H9 (cell line): ENCODE measurements at regions not wholly inside any gene's neighbourhood (a gene's known extent, or its start where the extent isn't known, plus 50 kb on each side); places are given as distances from the start of the nearest gene placed in this dataset.
A peak's percentile ranks its signal among the peaks of the same experiment; 100 is the strongest.

Experiments used
- DNase-seq: peaks from one replicate; pipeline ENCODE4 v3.0.0-alpha.2; 2017
- H2AFZ ChIP-seq: one replicate; pipeline ENCODE4 v1.6.1; 2013; ENCODE audit warnings: mild to moderate bottlenecking, low read length, control low read depth, moderate library complexity
- H2AK5ac ChIP-seq: 2 replicates; pipeline ENCODE4 v1.6.1; 2013; ENCODE audit warnings: low read length, control low read depth, mixed read lengths; ENCODE audit not compliant: insufficient read length
- H2BK120ac ChIP-seq: one replicate; pipeline ENCODE4 v1.6.1; 2013; ENCODE audit warnings: low read depth, mild to moderate bottlenecking, low read length, control low read depth, inconsistent platforms; ENCODE audit not compliant: poor library complexity, severe bottlenecking
- H2BK12ac ChIP-seq: 2 replicates; pipeline ENCODE4 v1.6.1; 2013; ENCODE audit warnings: low read length, control low read depth, mixed read lengths, low read depth; ENCODE audit not compliant: insufficient read length
- H2BK15ac ChIP-seq: 2 replicates; pipeline ENCODE4 v1.6.1; 2013; ENCODE audit warnings: low read depth, low read length, control low read depth
- H2BK20ac ChIP-seq: one replicate; pipeline ENCODE4 v1.6.1; 2013; ENCODE audit warnings: low read depth, mild to moderate bottlenecking, low read length, control low read depth, inconsistent platforms; ENCODE audit not compliant: poor library complexity, severe bottlenecking
- H2BK5ac ChIP-seq: 2 replicates; pipeline ENCODE4 v1.6.1; 2013; ENCODE audit warnings: low read length, control low read depth, mixed read lengths; ENCODE audit not compliant: insufficient read length
- H3K14ac ChIP-seq: 2 replicates; pipeline ENCODE4 v1.6.1; 2013; ENCODE audit warnings: low read length, control low read depth; ENCODE audit not compliant: insufficient read depth
- H3K18ac ChIP-seq: 2 replicates; pipeline ENCODE4 v1.6.1; 2013; ENCODE audit warnings: low read depth, mild to moderate bottlenecking, mixed read lengths, low read length, control low read depth; ENCODE audit not compliant: insufficient read length
- H3K23ac ChIP-seq: 2 replicates; pipeline ENCODE4 v1.6.1; 2013; ENCODE audit warnings: low read length, control low read depth, mixed read lengths, low read depth; ENCODE audit not compliant: insufficient read length
- H3K23me2 ChIP-seq: 2 replicates; pipeline ENCODE4 v1.6.1; 2013; ENCODE audit warnings: low read depth, mild to moderate bottlenecking, mixed read lengths, low read length, control low read depth; ENCODE audit not compliant: insufficient read length, poor library complexity, severe bottlenecking
- H3K27ac ChIP-seq: 2 replicates; pipeline ENCODE4 v1.5.1; 2013; ENCODE audit warnings: low read length, control low read depth, mixed read lengths, low read depth; ENCODE audit not compliant: insufficient read length
- H3K27me3 ChIP-seq: 2 replicates; pipeline ENCODE4 v1.6.1; 2013; ENCODE audit warnings: low read length, control low read depth, inconsistent platforms; ENCODE audit not compliant: insufficient read depth
- H3K4ac ChIP-seq: 2 replicates; pipeline ENCODE4 v1.6.1; 2013; ENCODE audit warnings: low read depth, mild to moderate bottlenecking, control low read depth, inconsistent platforms, low read length, moderate library complexity
- H3K4me1 ChIP-seq: 2 replicates; pipeline ENCODE4 v1.6.1; 2013; ENCODE audit warnings: low read length, control low read depth, inconsistent platforms; ENCODE audit not compliant: insufficient read depth
- H3K4me2 ChIP-seq: 2 replicates; pipeline ENCODE4 v1.6.1; 2013; ENCODE audit warnings: low read length, control low read depth, mixed read lengths; ENCODE audit not compliant: insufficient read length, insufficient read depth
- H3K56ac ChIP-seq: 2 replicates; pipeline ENCODE4 v1.6.1; 2013; ENCODE audit warnings: low read depth, mild to moderate bottlenecking, mixed read lengths, low read length, control low read depth; ENCODE audit not compliant: insufficient read length
- H3K79me1 ChIP-seq: 2 replicates; pipeline ENCODE4 v1.6.1; 2013; ENCODE audit warnings: low read depth, mild to moderate bottlenecking, moderate library complexity, low read length, control low read depth, inconsistent platforms; ENCODE audit not compliant: insufficient read depth, poor library complexity, severe bottlenecking
- H3K79me2 ChIP-seq: 2 replicates; pipeline ENCODE4 v1.6.1; 2013; ENCODE audit warnings: low read length, control low read depth, inconsistent platforms; ENCODE audit not compliant: insufficient read depth
- H3K9ac ChIP-seq: 2 replicates; pipeline ENCODE4 v1.6.1; 2013; ENCODE audit warnings: low read length, control low read depth, mixed read lengths; ENCODE audit not compliant: insufficient read length; ENCODE audit errors: extremely low read depth
- H3K9me3 ChIP-seq: one replicate; pipeline ENCODE4 v1.6.1; 2013; ENCODE audit warnings: low read depth, low read length, inconsistent platforms; ENCODE audit not compliant: control insufficient read depth
- H3T11ph ChIP-seq: one replicate; pipeline ENCODE4 v1.6.1; 2013; ENCODE audit warnings: mild to moderate bottlenecking, low read length, control low read depth, inconsistent platforms
- H4K20me1 ChIP-seq: one replicate; pipeline ENCODE4 v1.6.1; 2013; ENCODE audit not compliant: control insufficient read depth, insufficient read length, insufficient read depth
- H4K5ac ChIP-seq: 2 replicates; pipeline ENCODE4 v1.6.1; 2013; ENCODE audit warnings: low read depth, mild to moderate bottlenecking, mixed read lengths, low read length, control low read depth; ENCODE audit not compliant: insufficient read length
- H4K8ac ChIP-seq: replicated peaks from 2 replicates; pipeline ENCODE4 v1.6.1; 2013; ENCODE audit warnings: low read length, control low read depth, mixed read lengths, low read depth; ENCODE audit not compliant: insufficient read length
- H4K91ac ChIP-seq: 2 replicates; pipeline ENCODE4 v1.6.1; 2013; ENCODE audit warnings: low read depth, mild to moderate bottlenecking, moderate library complexity, mixed read lengths, low read length, control low read depth; ENCODE audit not compliant: insufficient read length
- H3K27ac Mint-ChIP-seq, 3 experiments: 2 replicates in 2 of 3; 3 replicates in 1 of 3; pipeline ENCODE4 v1.8.0; 2020 to 2021; ENCODE audit warnings: mixed read lengths in 3 of 3, mild to moderate bottlenecking in 1 of 3, moderate library complexity in 1 of 3
- H3K27me3 Mint-ChIP-seq: 2 replicates; pipeline ENCODE4 v1.8.0; 2021; ENCODE audit warnings: low read depth, mild to moderate bottlenecking, moderate library complexity, mixed read lengths
- H3K36me3 Mint-ChIP-seq, 3 experiments: 2 replicates in 2 of 3; 3 replicates in 1 of 3; pipeline ENCODE4 v1.8.0; 2020 to 2021; ENCODE audit warnings: low read depth in 3 of 3, mixed read lengths in 3 of 3; ENCODE audit not compliant: insufficient read depth in 1 of 3
- H3K4me1 Mint-ChIP-seq, 2 experiments: 2 replicates each; pipeline ENCODE4 v1.8.0; 2020; ENCODE audit warnings: mixed read lengths in 2 of 2
- H3K4me3 Mint-ChIP-seq, 2 experiments: 2 replicates in 1 of 2; 3 replicates in 1 of 2; pipeline ENCODE4 v1.8.0; 2020 to 2021; ENCODE audit warnings: mild to moderate bottlenecking in 2 of 2, mixed read lengths in 2 of 2, moderate library complexity in 1 of 2
- H3K9me3 Mint-ChIP-seq, 2 experiments: 2 replicates in 1 of 2; 3 replicates in 1 of 2; pipeline ENCODE4 v1.8.0; 2020; ENCODE audit warnings: mild to moderate bottlenecking in 2 of 2, mixed read lengths in 2 of 2, moderate library complexity in 1 of 2
- WGBS: extraction: QIAGEN DNeasy Blood & Tissue Kit; methylation state at CpG from one replicate; pipeline ENCODE4 v1.1.7; 2013; ENCODE audit warnings: missing lambda C conversion rate, low lambda C conversion rate, mixed read lengths; ENCODE audit not compliant: insufficient read length; ENCODE audit errors: extremely low coverage; 5-methylcytosine and 5-hydroxymethylcytosine counted together
- TF ChIP-seq, protein P1 (sequence below): fragments of 200-600 bp; sonication (generic); conservative IDR thresholded peaks from 3 replicates; pipeline ENCODE4 v1.8.0; 2021; ENCODE audit warnings: antibody characterized with exemption, mild to moderate bottlenecking

DNA sequence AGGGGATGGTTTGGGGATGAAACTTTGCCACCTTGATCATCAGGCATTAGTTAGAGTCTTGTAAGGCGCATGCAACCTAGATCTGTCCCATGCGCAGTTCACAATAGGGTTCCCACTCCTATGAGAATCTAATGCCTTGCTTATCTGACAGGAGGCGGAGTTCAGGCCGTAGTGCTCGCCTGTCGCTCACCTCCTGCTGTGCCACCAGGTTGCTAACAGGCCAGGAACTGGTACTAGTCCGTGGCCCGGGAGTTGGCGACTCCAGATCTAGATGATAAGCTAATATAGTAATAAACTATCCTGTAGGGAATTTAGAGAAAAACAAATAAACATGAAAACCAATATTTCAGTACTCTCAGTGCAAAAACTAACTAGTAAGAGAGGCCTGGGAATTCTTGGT, 155.4 kb upstream of the ANO5 start:
- no peak overlapping the region for H2BK20ac ChIP-seq
- H3K27me3 ChIP-seq, result no peaks in the 10 kb centered on the region
- no CpG with 5 or more reads among the region's 9 CpGs for WGBS
- no peaks in the 10 kb centered on the region for H4K20me1 ChIP-seq
- H4K5ac ChIP-seq, result no peak overlapping the region
- Mint-ChIP-seq H3K9me3 (no peaks in the 10 kb centered on the region), H3K4me1 (no peaks in the 10 kb centered on the region), H3K27me3 (peaks cover 4% of the 10 kb centered on the region; the same call in 1 of the 2 replicates), H3K4me3 (no peak overlapping the region), H3K36me3 (no peaks in the 10 kb centered on the region), H3K27ac (no peak overlapping the region)
- no peak overlapping the region for H3K23ac ChIP-seq
- DNase-seq, result peak; percentile 27
- no peak overlapping the region for H2BK120ac ChIP-seq
- no peaks in the 10 kb centered on the region for H3K9me3 ChIP-seq
- no peak overlapping the region for H4K8ac ChIP-seq
- H2BK15ac ChIP-seq, result no peak overlapping the region
- H3K4ac ChIP-seq, result no peak overlapping the region
- H2AK5ac ChIP-seq, result no peak overlapping the region
- no peaks in the 10 kb centered on the region for H3K79me1 ChIP-seq
- no peak overlapping the region for H2BK12ac ChIP-seq
- H3K18ac ChIP-seq, result no peak overlapping the region
- H2BK5ac ChIP-seq, result no peak overlapping the region
- H3T11ph ChIP-seq, result no peak overlapping the region
- no peak overlapping the region for H2AFZ ChIP-seq
- H3K4me1 ChIP-seq, result no peaks in the 10 kb centered on the region
- H4K91ac ChIP-seq, result no peak overlapping the region
- H3K4me2 ChIP-seq, result no peak overlapping the region
- TF ChIP-seq, protein P1, sequence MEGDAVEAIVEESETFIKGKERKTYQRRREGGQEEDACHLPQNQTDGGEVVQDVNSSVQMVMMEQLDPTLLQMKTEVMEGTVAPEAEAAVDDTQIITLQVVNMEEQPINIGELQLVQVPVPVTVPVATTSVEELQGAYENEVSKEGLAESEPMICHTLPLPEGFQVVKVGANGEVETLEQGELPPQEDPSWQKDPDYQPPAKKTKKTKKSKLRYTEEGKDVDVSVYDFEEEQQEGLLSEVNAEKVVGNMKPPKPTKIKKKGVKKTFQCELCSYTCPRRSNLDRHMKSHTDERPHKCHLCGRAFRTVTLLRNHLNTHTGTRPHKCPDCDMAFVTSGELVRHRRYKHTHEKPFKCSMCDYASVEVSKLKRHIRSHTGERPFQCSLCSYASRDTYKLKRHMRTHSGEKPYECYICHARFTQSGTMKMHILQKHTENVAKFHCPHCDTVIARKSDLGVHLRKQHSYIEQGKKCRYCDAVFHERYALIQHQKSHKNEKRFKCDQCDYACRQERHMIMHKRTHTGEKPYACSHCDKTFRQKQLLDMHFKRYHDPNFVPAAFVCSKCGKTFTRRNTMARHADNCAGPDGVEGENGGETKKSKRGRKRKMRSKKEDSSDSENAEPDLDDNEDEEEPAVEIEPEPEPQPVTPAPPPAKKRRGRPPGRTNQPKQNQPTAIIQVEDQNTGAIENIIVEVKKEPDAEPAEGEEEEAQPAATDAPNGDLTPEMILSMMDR, result no peak
- no peak overlapping the region for H3K56ac ChIP-seq
- no peak overlapping the region for H3K14ac ChIP-seq
- no peaks in the 10 kb centered on the region for H3K23me2 ChIP-seq
- H3K27ac ChIP-seq, result no peak overlapping the region
- no peak overlapping the region for H3K9ac ChIP-seq
- H3K79me2 ChIP-seq, result no peaks in the 10 kb centered on the region
